ENCODE measurements at regions not wholly inside any gene's neighbourhood (a gene's known extent, or its start where the extent isn't known, plus 50 kb on each side); places are given as distances from the start of the nearest gene placed in this dataset.
A peak's percentile ranks its signal among the peaks of the same experiment; 100 is the strongest.

DNA sequence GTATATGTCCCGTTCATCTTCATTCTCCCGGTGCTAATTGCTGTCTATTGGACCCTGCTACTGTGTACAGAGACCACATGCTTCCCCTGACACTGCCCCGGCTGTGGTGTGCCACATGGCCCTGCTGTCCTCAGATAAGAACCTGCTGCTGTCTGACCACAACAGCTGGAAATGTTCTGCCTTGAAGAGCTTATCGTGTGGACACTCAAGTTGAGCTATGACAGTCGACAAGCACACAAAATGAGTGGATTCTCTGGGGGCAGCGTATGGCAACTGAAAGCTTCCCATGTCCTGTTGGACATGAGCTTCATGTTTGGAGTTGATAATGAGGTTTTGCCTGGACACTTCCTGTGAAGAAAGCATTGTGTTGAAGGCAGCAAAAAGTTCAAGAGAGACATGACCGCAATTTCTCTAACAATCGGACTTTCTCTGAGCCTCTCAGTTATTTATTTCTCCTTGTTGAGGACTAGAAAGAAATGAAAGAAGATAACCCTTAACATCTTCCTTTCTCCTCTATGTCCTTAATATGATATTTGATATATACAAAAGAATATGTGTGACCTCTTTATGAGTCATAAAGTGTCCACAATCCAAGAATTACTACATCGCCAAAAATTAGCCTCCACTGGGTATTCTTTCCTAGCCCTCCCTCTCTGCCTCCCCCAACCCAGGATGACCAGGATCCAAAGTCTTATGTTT is 187.1 kb upstream of the TCF21 start (continued):
- TF ChIP-seq RBM17 (IDR thresholded peaks at IDR 0.05; ENCODE audit: borderline replicate concordance, low read depth, low read length) (no peak), NR2C1 (IDR thresholded peaks at IDR 0.05) (peak; percentile 58; the same call in 1 of the 2 replicates), NR2C1 (tag; IDR thresholded peaks at IDR 0.05) (peak; percentile 77), RHOXF2B (CRISPR knock-in tag; conservative IDR thresholded peaks at IDR 0.05) (no peak), SRSF7 (optimal IDR thresholded peaks at IDR 0.05; ENCODE audit: low read depth, low read length) (no peak), ESRRB (CRISPR knock-in tag; IDR thresholded peaks at IDR 0.05; ENCODE audit: borderline replicate concordance) (no peak), SREBF2 (CRISPR knock-in tag; IDR thresholded peaks at IDR 0.05) (no peak), ATF7 (IDR thresholded peaks at IDR 0.05) (peak; percentile 91), NR4A1 (CRISPR knock-in tag; IDR thresholded peaks at IDR 0.05) (no peak), NR4A1 (tag; IDR thresholded peaks at IDR 0.05) (peak; percentile 96), FUS (optimal IDR thresholded peaks at IDR 0.05; ENCODE audit: low read depth, low read length) (no peak), ZNF785 (CRISPR knock-in tag; IDR thresholded peaks at IDR 0.05) (no peak), TCFL5 (CRISPR knock-in tag; conservative IDR thresholded peaks at IDR 0.05) (no peak; the same call in 1 of the 2 replicates), EZH2 (IDR thresholded peaks at IDR 0.05; ENCODE audit: borderline replicate concordance, low read depth, low read length) (peak; percentile 96; the same call in 1 of the 2 replicates), ZNF133 (CRISPR knock-in tag; IDR thresholded peaks at IDR 0.05) (no peak), ZNF175 (CRISPR knock-in tag; IDR thresholded peaks at IDR 0.05; ENCODE audit: low read depth) (peak; percentile 98), MEF2D (tag; conservative IDR thresholded peaks at IDR 0.05; ENCODE audit: low read depth) (peak; percentile 89)
- TF ChIP-seq, protein P1, sequence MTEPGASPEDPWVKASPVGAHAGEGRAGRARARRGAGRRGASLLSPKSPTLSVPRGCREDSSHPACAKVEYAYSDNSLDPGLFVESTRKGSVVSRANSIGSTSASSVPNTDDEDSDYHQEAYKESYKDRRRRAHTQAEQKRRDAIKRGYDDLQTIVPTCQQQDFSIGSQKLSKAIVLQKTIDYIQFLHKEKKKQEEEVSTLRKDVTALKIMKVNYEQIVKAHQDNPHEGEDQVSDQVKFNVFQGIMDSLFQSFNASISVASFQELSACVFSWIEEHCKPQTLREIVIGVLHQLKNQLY (CRISPR knock-in tag; conservative IDR thresholded peaks at IDR 0.05): no peak
- TF ChIP-seq, protein P2, sequence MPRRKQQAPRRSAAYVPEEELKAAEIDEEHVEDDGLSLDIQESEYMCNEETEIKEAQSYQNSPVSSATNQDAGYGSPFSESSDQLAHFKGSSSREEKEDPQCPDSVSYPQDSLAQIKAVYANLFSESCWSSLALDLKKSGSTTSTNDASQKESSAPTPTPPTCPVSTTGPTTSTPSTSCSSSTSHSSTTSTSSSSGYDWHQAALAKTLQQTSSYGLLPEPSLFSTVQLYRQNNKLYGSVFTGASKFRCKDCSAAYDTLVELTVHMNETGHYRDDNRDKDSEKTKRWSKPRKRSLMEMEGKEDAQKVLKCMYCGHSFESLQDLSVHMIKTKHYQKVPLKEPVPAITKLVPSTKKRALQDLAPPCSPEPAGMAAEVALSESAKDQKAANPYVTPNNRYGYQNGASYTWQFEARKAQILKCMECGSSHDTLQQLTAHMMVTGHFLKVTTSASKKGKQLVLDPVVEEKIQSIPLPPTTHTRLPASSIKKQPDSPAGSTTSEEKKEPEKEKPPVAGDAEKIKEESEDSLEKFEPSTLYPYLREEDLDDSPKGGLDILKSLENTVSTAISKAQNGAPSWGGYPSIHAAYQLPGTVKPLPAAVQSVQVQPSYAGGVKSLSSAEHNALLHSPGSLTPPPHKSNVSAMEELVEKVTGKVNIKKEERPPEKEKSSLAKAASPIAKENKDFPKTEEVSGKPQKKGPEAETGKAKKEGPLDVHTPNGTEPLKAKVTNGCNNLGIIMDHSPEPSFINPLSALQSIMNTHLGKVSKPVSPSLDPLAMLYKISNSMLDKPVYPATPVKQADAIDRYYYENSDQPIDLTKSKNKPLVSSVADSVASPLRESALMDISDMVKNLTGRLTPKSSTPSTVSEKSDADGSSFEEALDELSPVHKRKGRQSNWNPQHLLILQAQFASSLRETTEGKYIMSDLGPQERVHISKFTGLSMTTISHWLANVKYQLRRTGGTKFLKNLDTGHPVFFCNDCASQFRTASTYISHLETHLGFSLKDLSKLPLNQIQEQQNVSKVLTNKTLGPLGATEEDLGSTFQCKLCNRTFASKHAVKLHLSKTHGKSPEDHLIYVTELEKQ (CRISPR knock-in tag; IDR thresholded peaks at IDR 0.05): no peak
- TF ChIP-seq, protein P3, sequence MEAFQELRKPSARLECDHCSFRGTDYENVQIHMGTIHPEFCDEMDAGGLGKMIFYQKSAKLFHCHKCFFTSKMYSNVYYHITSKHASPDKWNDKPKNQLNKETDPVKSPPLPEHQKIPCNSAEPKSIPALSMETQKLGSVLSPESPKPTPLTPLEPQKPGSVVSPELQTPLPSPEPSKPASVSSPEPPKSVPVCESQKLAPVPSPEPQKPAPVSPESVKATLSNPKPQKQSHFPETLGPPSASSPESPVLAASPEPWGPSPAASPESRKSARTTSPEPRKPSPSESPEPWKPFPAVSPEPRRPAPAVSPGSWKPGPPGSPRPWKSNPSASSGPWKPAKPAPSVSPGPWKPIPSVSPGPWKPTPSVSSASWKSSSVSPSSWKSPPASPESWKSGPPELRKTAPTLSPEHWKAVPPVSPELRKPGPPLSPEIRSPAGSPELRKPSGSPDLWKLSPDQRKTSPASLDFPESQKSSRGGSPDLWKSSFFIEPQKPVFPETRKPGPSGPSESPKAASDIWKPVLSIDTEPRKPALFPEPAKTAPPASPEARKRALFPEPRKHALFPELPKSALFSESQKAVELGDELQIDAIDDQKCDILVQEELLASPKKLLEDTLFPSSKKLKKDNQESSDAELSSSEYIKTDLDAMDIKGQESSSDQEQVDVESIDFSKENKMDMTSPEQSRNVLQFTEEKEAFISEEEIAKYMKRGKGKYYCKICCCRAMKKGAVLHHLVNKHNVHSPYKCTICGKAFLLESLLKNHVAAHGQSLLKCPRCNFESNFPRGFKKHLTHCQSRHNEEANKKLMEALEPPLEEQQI (IDR thresholded peaks at IDR 0.05): peak; percentile 98
- TF ChIP-seq, protein P4, sequence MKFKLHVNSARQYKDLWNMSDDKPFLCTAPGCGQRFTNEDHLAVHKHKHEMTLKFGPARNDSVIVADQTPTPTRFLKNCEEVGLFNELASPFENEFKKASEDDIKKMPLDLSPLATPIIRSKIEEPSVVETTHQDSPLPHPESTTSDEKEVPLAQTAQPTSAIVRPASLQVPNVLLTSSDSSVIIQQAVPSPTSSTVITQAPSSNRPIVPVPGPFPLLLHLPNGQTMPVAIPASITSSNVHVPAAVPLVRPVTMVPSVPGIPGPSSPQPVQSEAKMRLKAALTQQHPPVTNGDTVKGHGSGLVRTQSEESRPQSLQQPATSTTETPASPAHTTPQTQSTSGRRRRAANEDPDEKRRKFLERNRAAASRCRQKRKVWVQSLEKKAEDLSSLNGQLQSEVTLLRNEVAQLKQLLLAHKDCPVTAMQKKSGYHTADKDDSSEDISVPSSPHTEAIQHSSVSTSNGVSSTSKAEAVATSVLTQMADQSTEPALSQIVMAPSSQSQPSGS (CRISPR knock-in tag; IDR thresholded peaks at IDR 0.05): no peak

Measured in K562 (cell line).